ENCODE measurements at regions not wholly inside any gene's neighbourhood (a gene's known extent, or its start where the extent isn't known, plus 50 kb on each side); places are given as distances from the start of the nearest gene placed in this dataset.

GRCh38 chr10:76721891-76722505 is 915.6 kb downstream of the KCNMA1 start:
- H3K9me3 Mint-ChIP-seq = no peaks in the 10 kb centered on the region
- POLR2A ChIA-PET = no interaction called here
- no peaks in the 10 kb centered on the region for H3K27me3 Mint-ChIP-seq (ENCODE audit: low read depth)

GRCh38 chr10:76719006-76719405 is 918.6 kb downstream of the KCNMA1 start:
- POLR2A ChIA-PET = no interaction called here
- CTCF ChIA-PET = no interaction called here
- H3K27ac Mint-ChIP-seq = no peak overlapping the region

More at GRCh38 chr10:76721891-76722505, 915.6 kb downstream of the KCNMA1 start:
- no peaks in the 10 kb centered on the region for H3K36me3 Mint-ChIP-seq
- no peak for DNase-seq (ENCODE audit: low spot score)
- H3K4me1 Mint-ChIP-seq = peaks cover 3% of the 10 kb centered on the region; the same call in 1 of the 2 replicates
- ATAC-seq = no peak
- H3K4me3 Mint-ChIP-seq = no peak overlapping the region
- CTCF ChIA-PET = no interaction called here
- no peak overlapping the region for H3K27ac Mint-ChIP-seq
- no peak for TF ChIP-seq ZNF138 (CRISPR knock-in tag; conservative IDR thresholded peaks at IDR 0.05)
- no peak for TF ChIP-seq USF1 (CRISPR knock-in tag; IDR thresholded peaks at IDR 0.05)
- TF ChIP-seq NR2C2 (CRISPR knock-in tag; IDR thresholded peaks at IDR 0.05) = no peak
- no peak for TF ChIP-seq ZNF396 (CRISPR knock-in tag; IDR thresholded peaks at IDR 0.05; ENCODE audit: borderline replicate concordance)
- TF ChIP-seq FOXP1 (CRISPR knock-in tag; IDR thresholded peaks at IDR 0.05; ENCODE audit: borderline replicate concordance) = no peak
- no peak for TF ChIP-seq ESRRA (CRISPR knock-in tag; IDR thresholded peaks at IDR 0.05; ENCODE audit: borderline replicate concordance)
- no peak for TF ChIP-seq JUN (CRISPR knock-in tag; IDR thresholded peaks at IDR 0.05)
- no peak for TF ChIP-seq SOX15 (CRISPR knock-in tag; IDR thresholded peaks at IDR 0.05)
- TF ChIP-seq EMX1 (CRISPR knock-in tag; IDR thresholded peaks at IDR 0.05) = no peak
- TF ChIP-seq, protein P1, sequence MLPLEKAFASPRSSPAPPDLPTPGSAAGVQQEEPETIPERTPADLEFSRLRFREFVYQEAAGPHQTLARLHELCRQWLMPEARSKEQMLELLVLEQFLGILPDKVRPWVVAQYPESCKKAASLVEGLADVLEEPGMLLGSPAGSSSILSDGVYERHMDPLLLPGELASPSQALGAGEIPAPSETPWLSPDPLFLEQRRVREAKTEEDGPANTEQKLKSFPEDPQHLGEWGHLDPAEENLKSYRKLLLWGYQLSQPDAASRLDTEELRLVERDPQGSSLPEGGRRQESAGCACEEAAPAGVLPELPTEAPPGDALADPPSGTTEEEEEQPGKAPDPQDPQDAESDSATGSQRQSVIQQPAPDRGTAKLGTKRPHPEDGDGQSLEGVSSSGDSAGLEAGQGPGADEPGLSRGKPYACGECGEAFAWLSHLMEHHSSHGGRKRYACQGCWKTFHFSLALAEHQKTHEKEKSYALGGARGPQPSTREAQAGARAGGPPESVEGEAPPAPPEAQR (CRISPR knock-in tag; IDR thresholded peaks at IDR 0.05) = no peak
- TF ChIP-seq FOXK1 (CRISPR knock-in tag; IDR thresholded peaks at IDR 0.05) = no peak
- TF ChIP-seq NFATC4 (CRISPR knock-in tag; IDR thresholded peaks at IDR 0.05) = no peak

GRCh38 chr10:76717141-76717540 is 920.5 kb downstream of the KCNMA1 start:
- H3K27ac Mint-ChIP-seq = no peak overlapping the region
- ATAC-seq (no peak), DNase-seq (ENCODE audit: low spot score) (no peak)
- ChIA-PET POLR2A (interaction anchor here (0.7 kb wide), 1 partner anchor 1513 kb away, joined by 9 read pairs; no protein-coding TSS in a partner anchor), CTCF (no interaction called here)
- H3K36me3 Mint-ChIP-seq = no peaks in the 10 kb centered on the region
- no peaks in the 10 kb centered on the region for H3K27me3 Mint-ChIP-seq (ENCODE audit: low read depth)
- peaks cover 3% of the 10 kb centered on the region; the same call in 1 of the 2 replicates for H3K4me1 Mint-ChIP-seq
- H3K4me3 Mint-ChIP-seq = no peak overlapping the region
- no peaks in the 10 kb centered on the region for H3K9me3 Mint-ChIP-seq
- TF ChIP-seq ZBTB43 (CRISPR knock-in tag; IDR thresholded peaks at IDR 0.05) (no peak), JAZF1 (CRISPR knock-in tag; IDR thresholded peaks at IDR 0.05) (no peak), GABPB1 (CRISPR knock-in tag; IDR thresholded peaks at IDR 0.05) (no peak), OVOL2 (CRISPR knock-in tag; IDR thresholded peaks at IDR 0.05; ENCODE audit: borderline replicate concordance) (no peak)
- TF ChIP-seq, protein P2, sequence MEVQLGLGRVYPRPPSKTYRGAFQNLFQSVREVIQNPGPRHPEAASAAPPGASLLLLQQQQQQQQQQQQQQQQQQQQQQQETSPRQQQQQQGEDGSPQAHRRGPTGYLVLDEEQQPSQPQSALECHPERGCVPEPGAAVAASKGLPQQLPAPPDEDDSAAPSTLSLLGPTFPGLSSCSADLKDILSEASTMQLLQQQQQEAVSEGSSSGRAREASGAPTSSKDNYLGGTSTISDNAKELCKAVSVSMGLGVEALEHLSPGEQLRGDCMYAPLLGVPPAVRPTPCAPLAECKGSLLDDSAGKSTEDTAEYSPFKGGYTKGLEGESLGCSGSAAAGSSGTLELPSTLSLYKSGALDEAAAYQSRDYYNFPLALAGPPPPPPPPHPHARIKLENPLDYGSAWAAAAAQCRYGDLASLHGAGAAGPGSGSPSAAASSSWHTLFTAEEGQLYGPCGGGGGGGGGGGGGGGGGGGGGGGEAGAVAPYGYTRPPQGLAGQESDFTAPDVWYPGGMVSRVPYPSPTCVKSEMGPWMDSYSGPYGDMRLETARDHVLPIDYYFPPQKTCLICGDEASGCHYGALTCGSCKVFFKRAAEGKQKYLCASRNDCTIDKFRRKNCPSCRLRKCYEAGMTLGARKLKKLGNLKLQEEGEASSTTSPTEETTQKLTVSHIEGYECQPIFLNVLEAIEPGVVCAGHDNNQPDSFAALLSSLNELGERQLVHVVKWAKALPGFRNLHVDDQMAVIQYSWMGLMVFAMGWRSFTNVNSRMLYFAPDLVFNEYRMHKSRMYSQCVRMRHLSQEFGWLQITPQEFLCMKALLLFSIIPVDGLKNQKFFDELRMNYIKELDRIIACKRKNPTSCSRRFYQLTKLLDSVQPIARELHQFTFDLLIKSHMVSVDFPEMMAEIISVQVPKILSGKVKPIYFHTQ (CRISPR knock-in tag; IDR thresholded peaks at IDR 0.05) = no peak
- TF ChIP-seq, protein P3, sequence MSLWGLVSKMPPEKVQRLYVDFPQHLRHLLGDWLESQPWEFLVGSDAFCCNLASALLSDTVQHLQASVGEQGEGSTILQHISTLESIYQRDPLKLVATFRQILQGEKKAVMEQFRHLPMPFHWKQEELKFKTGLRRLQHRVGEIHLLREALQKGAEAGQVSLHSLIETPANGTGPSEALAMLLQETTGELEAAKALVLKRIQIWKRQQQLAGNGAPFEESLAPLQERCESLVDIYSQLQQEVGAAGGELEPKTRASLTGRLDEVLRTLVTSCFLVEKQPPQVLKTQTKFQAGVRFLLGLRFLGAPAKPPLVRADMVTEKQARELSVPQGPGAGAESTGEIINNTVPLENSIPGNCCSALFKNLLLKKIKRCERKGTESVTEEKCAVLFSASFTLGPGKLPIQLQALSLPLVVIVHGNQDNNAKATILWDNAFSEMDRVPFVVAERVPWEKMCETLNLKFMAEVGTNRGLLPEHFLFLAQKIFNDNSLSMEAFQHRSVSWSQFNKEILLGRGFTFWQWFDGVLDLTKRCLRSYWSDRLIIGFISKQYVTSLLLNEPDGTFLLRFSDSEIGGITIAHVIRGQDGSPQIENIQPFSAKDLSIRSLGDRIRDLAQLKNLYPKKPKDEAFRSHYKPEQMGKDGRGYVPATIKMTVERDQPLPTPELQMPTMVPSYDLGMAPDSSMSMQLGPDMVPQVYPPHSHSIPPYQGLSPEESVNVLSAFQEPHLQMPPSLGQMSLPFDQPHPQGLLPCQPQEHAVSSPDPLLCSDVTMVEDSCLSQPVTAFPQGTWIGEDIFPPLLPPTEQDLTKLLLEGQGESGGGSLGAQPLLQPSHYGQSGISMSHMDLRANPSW (CRISPR knock-in tag; conservative IDR thresholded peaks at IDR 0.05; ENCODE audit: low read depth) = no peak

More at GRCh38 chr10:76719006-76719405, 918.6 kb downstream of the KCNMA1 start:
- Mint-ChIP-seq H3K27me3 (ENCODE audit: low read depth) (no peaks in the 10 kb centered on the region), H3K4me3 (no peak overlapping the region), H3K9me3 (no peaks in the 10 kb centered on the region), H3K36me3 (no peaks in the 10 kb centered on the region), H3K4me1 (peaks cover 3% of the 10 kb centered on the region; the same call in 1 of the 2 replicates)
- DNase-seq (ENCODE audit: low spot score) (no peak), ATAC-seq (no peak)
- TF ChIP-seq HMGA2 (CRISPR knock-in tag; IDR thresholded peaks at IDR 0.05) (no peak), KAT7 (CRISPR knock-in tag; IDR thresholded peaks at IDR 0.05; ENCODE audit: borderline replicate concordance) (no peak), HMGXB4 (CRISPR knock-in tag; IDR thresholded peaks at IDR 0.05) (no peak), ZNF219 (CRISPR knock-in tag; IDR thresholded peaks at IDR 0.05; ENCODE audit: borderline replicate concordance) (no peak), NFYB (CRISPR knock-in tag; conservative IDR thresholded peaks at IDR 0.05; ENCODE audit: low read depth) (no peak)

Measured in WTC11 (cell line).